H1 (cell line): ENCODE measurements at regions not wholly inside any gene's neighbourhood (a gene's known extent, or its start where the extent isn't known, plus 50 kb on each side); places are given as distances from the start of the nearest gene placed in this dataset.

Experiments used
- GABPA ChIP-seq: IDR thresholded peaks from 2 replicates; pipeline ENCODE4 v1.6.1; 2011; ENCODE audit warnings: mild to moderate bottlenecking, low read length, moderate library complexity, borderline replicate concordance; ENCODE audit not compliant: insufficient read depth
- RBBP5 ChIP-seq: IDR thresholded peaks from 2 replicates; pipeline ENCODE4 v1.7.1; 2012; ENCODE audit warnings: low read depth, mild to moderate bottlenecking, inconsistent platforms, low read length, moderate library complexity, borderline replicate concordance
- SIN3A ChIP-seq, 2 experiments: IDR thresholded peaks in 1 of 2; conservative IDR thresholded peaks in 1 of 2; 2 replicates each; pipeline ENCODE4 v1.6.1; 2011 to 2012; ENCODE audit warnings: low read length in 2 of 2, improper control_type of control experiment in 1 of 2, low read depth in 1 of 2, mild to moderate bottlenecking in 1 of 2
- SIX5 ChIP-seq: IDR thresholded peaks from 2 replicates; pipeline ENCODE4 v1.6.1; 2011; ENCODE audit warnings: mild to moderate bottlenecking, low read depth, low read length

DNA sequence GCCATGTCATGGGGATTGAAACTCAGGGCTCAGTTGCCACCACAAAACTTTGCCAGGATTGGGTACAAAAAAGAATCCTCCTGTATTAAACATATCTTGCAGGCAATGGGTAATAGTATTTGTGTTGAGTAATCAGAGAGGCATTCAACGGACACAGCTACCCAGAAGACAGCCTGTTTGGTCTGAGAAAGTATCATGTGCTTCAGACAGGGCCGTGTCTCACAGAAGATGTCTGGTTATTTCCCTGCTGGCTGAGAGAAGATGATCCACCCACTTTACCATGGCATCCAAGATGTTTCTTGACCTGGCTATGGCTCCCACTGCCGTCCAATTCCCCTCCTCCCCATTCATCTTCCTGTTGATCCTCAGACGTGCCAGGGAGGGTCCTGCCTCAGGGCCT, 304.3 kb upstream of the XYLT1 start:
- TF ChIP-seq SIN3A (conservative IDR thresholded peaks at IDR 0.05 in 1 of 2, IDR thresholded peaks at IDR 0.05 in 1 of 2; ENCODE audit: low read depth in 1 of 2, low read length in 2 of 2): no peak
- TF ChIP-seq GABPA: no peak
- TF ChIP-seq RBBP5: no peak
- TF ChIP-seq SIX5: no peak
